Gastrocnemius medialis (tissue), 4 donors: ENCODE measurements at regions not wholly inside any gene's neighbourhood (a gene's known extent, or its start where the extent isn't known, plus 50 kb on each side); places are given as distances from the start of the nearest gene placed in this dataset.

Experiments
- ATAC-seq, 2 donors: fragments of 150-250 bp; one replicate each; pipeline ENCODE4 v1.9.1; 2016
- DNase-seq, 2 donors: peaks; one replicate each; pipeline ENCODE4 v3.0.0-alpha.2; 2019
- H3K27ac ChIP-seq, 4 donors: fragments of 200-600 bp; sonication (generic); 1 replicate in 1 of 4; 2 replicates in 3 of 4; pipeline ENCODE4 v1.5.1; 2016 to 2018; ENCODE audit warnings: mild to moderate bottlenecking in 2 of 4, moderate library complexity in 1 of 4
- H3K27me3 ChIP-seq, 3 donors: fragments of 200-600 bp; sonication (generic) in 2 of 3; 1 replicate in 1 of 3; 2 replicates in 2 of 3; pipeline versions ENCODE4 v1.5.1 to v1.6.0; 2016 to 2019; ENCODE audit warnings: mild to moderate bottlenecking in 1 of 3, moderate library complexity in 1 of 3
- H3K36me3 ChIP-seq, 2 donors: fragments of 200-600 bp; sonication (generic) in 1 of 2; one replicate each; pipeline ENCODE4 v1.5.1; 2017 to 2018
- H3K4me1 ChIP-seq, 2 donors: fragments of 200-600 bp; sonication (generic) in 1 of 2; one replicate each; pipeline ENCODE4 v1.5.1; 2016 to 2017; ENCODE audit warnings: mild to moderate bottlenecking in 2 of 2
- H3K4me3 ChIP-seq, 4 donors: fragments of 200-600 bp; sonication (generic) in 3 of 4; 1 replicate in 1 of 4; 2 replicates in 3 of 4; pipeline ENCODE4 v1.5.1; 2016 to 2019; ENCODE audit warnings: mild to moderate bottlenecking in 2 of 4
- H3K9me3 ChIP-seq, 3 donors: fragments of 200-600 bp; sonication (generic) in 2 of 3; 1 replicate in 1 of 3; 2 replicates in 2 of 3; pipeline ENCODE4 v1.5.1; 2016 to 2019
- POLR2A ChIP-seq, 2 donors: fragments of 450-650 bp; IDR thresholded peaks; one replicate each; pipeline ENCODE4 v1.6.1; 2017; ENCODE audit warnings: antibody characterized with exemption in 2 of 2, mild to moderate bottlenecking in 2 of 2, moderate library complexity in 2 of 2
- in situ Hi-C, 4 donors: fragments of 200-750 bp; cut with MboI; loops; one replicate each; pipeline versions ENCODE4 v1.15.0 to v1.8.0; 2017; ENCODE audit warnings: low sequenced_read_pairs in 4 of 4
- intact Hi-C: fragments of 100-400 bp; cut with DNase I; formaldehyde crosslinking; loops from one replicate; pipeline ENCODE4 v1.15.1; 2023; ENCODE audit warnings: low total_unique reads
- TF ChIP-seq, protein P1 (sequence below), 5 experiments: fragments of 450-650 bp in 3 of 5; fragments of 200-600 bp in 2 of 5; sonication (generic) in 2 of 5; IDR thresholded peaks in 4 of 5; conservative IDR thresholded peaks in 1 of 5; 1 replicate in 4 of 5; 2 replicates in 1 of 5; pipeline ENCODE4 v1.5.1; 2016 to 2019; ENCODE audit warnings: antibody characterized with exemption in 5 of 5, mild to moderate bottlenecking in 3 of 5, moderate library complexity in 3 of 5

GRCh38 chr4:38501698-38502097 lies 162.3 kb upstream of the KLF3 start:
- DNase-seq = no peak
- Histone ChIP-seq H3K36me3 (no peaks in the 10 kb centered on the region), H3K9me3 (no peaks in the 10 kb centered on the region), H3K4me3 (no peak overlapping the region), H3K27ac (no peak overlapping the region), H3K27me3 (no peaks in the 10 kb centered on the region), H3K4me1 (no peaks in the 10 kb centered on the region)
- intact Hi-C loops = no loop called here
- in situ Hi-C loops = loop anchor here in 1 of 4 donors (25.0 kb wide), 1 partner anchor 89 kb away; no protein-coding TSS in a partner anchor
- TF ChIP-seq, protein P1, sequence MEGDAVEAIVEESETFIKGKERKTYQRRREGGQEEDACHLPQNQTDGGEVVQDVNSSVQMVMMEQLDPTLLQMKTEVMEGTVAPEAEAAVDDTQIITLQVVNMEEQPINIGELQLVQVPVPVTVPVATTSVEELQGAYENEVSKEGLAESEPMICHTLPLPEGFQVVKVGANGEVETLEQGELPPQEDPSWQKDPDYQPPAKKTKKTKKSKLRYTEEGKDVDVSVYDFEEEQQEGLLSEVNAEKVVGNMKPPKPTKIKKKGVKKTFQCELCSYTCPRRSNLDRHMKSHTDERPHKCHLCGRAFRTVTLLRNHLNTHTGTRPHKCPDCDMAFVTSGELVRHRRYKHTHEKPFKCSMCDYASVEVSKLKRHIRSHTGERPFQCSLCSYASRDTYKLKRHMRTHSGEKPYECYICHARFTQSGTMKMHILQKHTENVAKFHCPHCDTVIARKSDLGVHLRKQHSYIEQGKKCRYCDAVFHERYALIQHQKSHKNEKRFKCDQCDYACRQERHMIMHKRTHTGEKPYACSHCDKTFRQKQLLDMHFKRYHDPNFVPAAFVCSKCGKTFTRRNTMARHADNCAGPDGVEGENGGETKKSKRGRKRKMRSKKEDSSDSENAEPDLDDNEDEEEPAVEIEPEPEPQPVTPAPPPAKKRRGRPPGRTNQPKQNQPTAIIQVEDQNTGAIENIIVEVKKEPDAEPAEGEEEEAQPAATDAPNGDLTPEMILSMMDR (IDR thresholded peaks at IDR 0.05 in 4 of 5, conservative IDR thresholded peaks at IDR 0.05 in 1 of 5) = no peak
- TF ChIP-seq POLR2A (IDR thresholded peaks at IDR 0.05) = no peak
- no peak for ATAC-seq

DNA sequence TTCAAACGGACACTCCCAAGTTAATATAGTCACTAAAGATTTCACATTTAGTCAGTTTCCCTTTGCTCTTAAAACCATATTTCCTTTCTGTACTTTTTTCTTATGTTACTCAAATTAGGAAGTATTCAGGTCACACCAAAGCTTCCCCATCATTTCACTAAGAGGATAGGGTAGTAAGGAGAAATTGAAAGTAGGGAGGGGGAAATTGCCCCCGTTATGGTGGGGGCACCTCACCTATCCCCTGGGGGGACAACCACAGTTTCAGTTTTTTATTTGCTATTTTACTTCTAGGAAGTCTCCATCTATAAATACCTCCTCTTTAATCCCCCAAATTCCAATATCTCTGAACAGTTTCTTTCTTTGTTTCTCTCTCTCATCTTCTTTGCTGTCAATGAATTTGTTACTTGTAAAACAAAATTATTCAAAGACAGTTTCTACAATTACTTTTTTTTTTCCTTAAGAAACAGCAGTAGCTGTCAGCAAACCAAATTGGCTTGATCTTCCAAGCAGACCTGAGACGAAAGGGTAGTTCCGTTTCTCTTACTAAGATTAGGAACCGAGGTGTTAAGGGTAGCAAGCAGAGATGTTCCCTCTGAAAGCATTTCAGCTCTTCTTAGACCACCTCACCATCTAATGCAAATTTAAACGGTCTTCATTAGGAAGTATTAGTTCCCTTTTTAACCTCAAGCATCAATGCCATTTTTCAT lies 160.2 kb upstream of the KLF3 start:
- DNase-seq = no peak
- Histone ChIP-seq H3K27ac (no peak overlapping the region), H3K4me1 (no peaks in the 10 kb centered on the region), H3K27me3 (no peaks in the 10 kb centered on the region), H3K36me3 (no peaks in the 10 kb centered on the region), H3K9me3 (no peaks in the 10 kb centered on the region), H3K4me3 (no peak overlapping the region)
- intact Hi-C loops (no loop called here), in situ Hi-C loops (loop anchor here in 1 of 4 donors (25.0 kb wide), 1 partner anchor 92 kb away; no protein-coding TSS in a partner anchor)
- ATAC-seq = no peak
- TF ChIP-seq, protein P1 (IDR thresholded peaks at IDR 0.05 in 4 of 5, conservative IDR thresholded peaks at IDR 0.05 in 1 of 5) = no peak

GRCh38 chr4:38504396-38504715 lies 159.6 kb upstream of the KLF3 start:
- no peaks in the 10 kb centered on the region for H3K36me3 ChIP-seq
- DNase-seq = no peak
- intact Hi-C loops = no loop called here
- no peak overlapping the region for H3K27ac ChIP-seq
- TF ChIP-seq, protein P1 (IDR thresholded peaks at IDR 0.05 in 4 of 5, conservative IDR thresholded peaks at IDR 0.05 in 1 of 5) = no peak
- no peak for TF ChIP-seq POLR2A (IDR thresholded peaks at IDR 0.05)
- ATAC-seq = no peak
- H3K4me3 ChIP-seq = no peak overlapping the region
- no peaks in the 10 kb centered on the region for H3K4me1 ChIP-seq
- no peaks in the 10 kb centered on the region for H3K9me3 ChIP-seq
- in situ Hi-C loops = loop anchor here in 1 of 4 donors (25.0 kb wide), 1 partner anchor 92 kb away; no protein-coding TSS in a partner anchor
- no peaks in the 10 kb centered on the region for H3K27me3 ChIP-seq

DNA sequence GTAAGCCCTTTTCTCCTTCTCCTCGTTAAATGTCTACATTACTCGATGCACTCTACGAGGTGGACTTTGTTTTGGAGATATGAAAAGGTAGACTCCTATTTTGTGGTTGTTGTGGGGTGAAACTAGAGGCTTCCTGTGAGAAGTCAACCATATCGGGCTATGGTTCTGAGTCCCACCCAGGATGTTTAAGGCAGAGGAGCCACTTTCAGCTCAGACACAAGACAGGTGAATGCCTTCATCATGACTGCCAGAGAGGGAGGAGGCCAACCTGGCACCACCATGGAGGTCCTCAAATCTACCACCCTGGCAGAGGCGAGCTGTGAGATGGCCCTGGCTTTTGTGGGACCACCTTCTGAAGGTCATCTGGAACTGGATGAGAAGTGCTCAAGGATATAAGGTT lies 154.4 kb upstream of the KLF3 start:
- Histone ChIP-seq H3K4me1 (no peaks in the 10 kb centered on the region), H3K27ac (no peak overlapping the region), H3K27me3 (no peaks in the 10 kb centered on the region), H3K36me3 (no peaks in the 10 kb centered on the region), H3K9me3 (no peaks in the 10 kb centered on the region), H3K4me3 (no peak overlapping the region)
- DNase-seq = no peak
- in situ Hi-C loops (loop anchor here in 1 of 4 donors (25.0 kb wide), 1 partner anchor 97 kb away; no protein-coding TSS in a partner anchor), intact Hi-C loops (no loop called here)
- ATAC-seq = no peak
- TF ChIP-seq, protein P1 (IDR thresholded peaks at IDR 0.05 in 4 of 5, conservative IDR thresholded peaks at IDR 0.05 in 1 of 5) = no peak
- TF ChIP-seq POLR2A (IDR thresholded peaks at IDR 0.05) = no peak
